Activated CD8-positive, alpha-beta memory T cell treated with anti-CD3 and anti-CD28 coated beads, Interleukin-2, amount 10 ng/mL, durations not matched to agents 7 days and 5 days (primary cell): ENCODE measurements at regions not wholly inside any gene's neighbourhood (a gene's known extent, or its start where the extent isn't known, plus 50 kb on each side); places are given as distances from the start of the nearest gene placed in this dataset.
A peak's percentile ranks its signal among the peaks of the same experiment; 100 is the strongest.

Experiments used
- ATAC-seq: fragments of 150-1000 bp; cut with Tn5 transposase; one replicate; pipeline ENCODE4 v1.10.0; 2021; ENCODE audit warnings: moderate library complexity
- CTCF ChIA-PET: fragments of 350-600 bp; sonication (Branson Sonifier 250); formaldehyde crosslinking; loops from one replicate; lab custom pipeline; 2021; ENCODE audit warnings: antibody characterized with exemption; lab: Charles Lee
- DNase-seq: peaks from one replicate; pipeline ENCODE4 v3.0.0-alpha.2; 2020
- H3K27ac Mint-ChIP-seq: one replicate; pipeline ENCODE4 v1.8.0; 2021; ENCODE audit warnings: mild to moderate bottlenecking, mixed read lengths
- H3K27me3 Mint-ChIP-seq: one replicate; pipeline ENCODE4 v1.8.0; 2021; ENCODE audit warnings: mixed read lengths
- H3K36me3 Mint-ChIP-seq: one replicate; pipeline ENCODE4 v1.8.0; 2021; ENCODE audit warnings: mild to moderate bottlenecking, mixed read lengths
- H3K4me1 Mint-ChIP-seq: one replicate; pipeline ENCODE4 v1.8.0; 2021; ENCODE audit warnings: mixed read lengths
- H3K4me3 Mint-ChIP-seq: one replicate; pipeline ENCODE4 v1.8.0; 2021; ENCODE audit warnings: mild to moderate bottlenecking, moderate library complexity, mixed read lengths
- H3K9me3 Mint-ChIP-seq: one replicate; pipeline ENCODE4 v1.8.0; 2022; ENCODE audit warnings: low read depth, mixed read lengths

DNA sequence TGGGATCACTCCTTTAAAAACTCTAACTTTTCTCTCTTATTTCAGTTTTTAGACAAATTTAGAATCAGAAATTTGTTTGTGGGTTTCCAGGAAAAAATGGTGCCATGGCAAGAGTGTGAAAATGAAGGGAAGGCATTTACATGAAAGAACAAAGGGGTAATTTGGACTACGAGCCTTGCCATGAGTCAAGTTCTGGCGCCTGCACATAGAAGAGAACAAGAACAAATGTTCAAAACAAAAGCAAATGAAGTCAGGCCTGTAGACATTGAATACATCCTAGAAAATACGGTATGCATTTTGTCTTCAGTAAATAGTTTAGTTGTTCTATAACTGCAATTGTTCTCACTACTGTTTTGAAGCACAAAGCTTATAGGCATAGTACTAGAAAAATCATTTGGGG lies 1390.5 kb downstream of the EFNB2 start:
- H3K36me3 Mint-ChIP-seq = no peaks in the 10 kb centered on the region
- peaks cover 6% of the 10 kb centered on the region for H3K4me1 Mint-ChIP-seq
- H3K27ac Mint-ChIP-seq = no peak overlapping the region
- DNase-seq = no peak
- no peak overlapping the region for H3K4me3 Mint-ChIP-seq
- CTCF ChIA-PET = no interaction called here
- no peak for ATAC-seq
- no peaks in the 10 kb centered on the region for H3K9me3 Mint-ChIP-seq
- H3K27me3 Mint-ChIP-seq = no peaks in the 10 kb centered on the region

DNA sequence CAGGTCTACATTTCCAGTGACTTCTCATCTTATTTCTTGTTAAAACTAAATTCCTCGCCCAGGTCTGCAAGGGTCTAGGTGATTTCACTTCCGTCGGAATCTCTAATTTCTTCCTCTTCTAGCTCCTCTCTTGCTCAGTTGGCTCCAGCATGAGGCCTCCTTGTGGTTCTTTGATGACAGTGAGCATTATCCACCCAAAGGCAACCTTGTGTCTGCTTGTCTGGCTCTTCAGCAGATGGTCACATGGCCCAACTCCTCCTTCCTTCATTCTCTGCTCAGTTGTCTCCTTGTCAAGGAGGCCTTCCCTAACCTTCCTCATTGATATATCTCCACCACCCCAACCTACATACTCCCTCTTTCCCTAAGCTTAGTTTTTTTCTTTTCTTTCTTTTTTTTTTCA lies 1391.4 kb downstream of the EFNB2 start:
- H3K9me3 Mint-ChIP-seq = no peaks in the 10 kb centered on the region

DNA sequence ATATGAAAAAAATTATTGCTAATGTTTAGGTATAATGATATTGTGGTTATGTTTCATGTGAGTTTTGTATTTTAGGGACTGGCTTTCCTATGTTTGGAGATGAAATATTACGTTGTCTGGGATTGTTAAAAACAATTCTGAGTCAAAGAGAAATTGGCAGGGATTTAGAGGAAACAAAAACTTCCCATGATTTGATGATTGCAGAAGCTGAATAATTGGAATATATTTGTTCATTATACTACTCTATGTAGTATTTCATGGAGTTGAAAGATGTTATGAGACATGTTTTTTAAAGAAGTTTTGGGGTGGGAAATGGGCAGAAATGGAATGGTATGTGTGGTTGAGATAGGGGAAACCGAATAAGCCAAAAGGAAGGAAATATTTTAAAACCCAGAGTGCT lies 1392.9 kb downstream of the EFNB2 start:
- ATAC-seq (no peak), DNase-seq (no peak)
- no peaks in the 10 kb centered on the region for H3K9me3 Mint-ChIP-seq
- H3K27ac Mint-ChIP-seq = no peak overlapping the region
- H3K4me3 Mint-ChIP-seq = no peak overlapping the region
- H3K27me3 Mint-ChIP-seq = no peaks in the 10 kb centered on the region
- peaks cover 15% of the 10 kb centered on the region for H3K4me1 Mint-ChIP-seq
- CTCF ChIA-PET = no interaction called here
- H3K36me3 Mint-ChIP-seq = peaks cover 3% of the 10 kb centered on the region

More for the DNA sequence above, 1391.4 kb downstream of the EFNB2 start:
- H3K4me3 Mint-ChIP-seq = no peak overlapping the region
- H3K27ac Mint-ChIP-seq = no peak overlapping the region
- no peaks in the 10 kb centered on the region for H3K27me3 Mint-ChIP-seq
- peaks cover 2% of the 10 kb centered on the region for H3K36me3 Mint-ChIP-seq
- peaks cover 13% of the 10 kb centered on the region for H3K4me1 Mint-ChIP-seq
- CTCF ChIA-PET = no interaction called here
- DNase-seq = no peak
- no peak for ATAC-seq

DNA sequence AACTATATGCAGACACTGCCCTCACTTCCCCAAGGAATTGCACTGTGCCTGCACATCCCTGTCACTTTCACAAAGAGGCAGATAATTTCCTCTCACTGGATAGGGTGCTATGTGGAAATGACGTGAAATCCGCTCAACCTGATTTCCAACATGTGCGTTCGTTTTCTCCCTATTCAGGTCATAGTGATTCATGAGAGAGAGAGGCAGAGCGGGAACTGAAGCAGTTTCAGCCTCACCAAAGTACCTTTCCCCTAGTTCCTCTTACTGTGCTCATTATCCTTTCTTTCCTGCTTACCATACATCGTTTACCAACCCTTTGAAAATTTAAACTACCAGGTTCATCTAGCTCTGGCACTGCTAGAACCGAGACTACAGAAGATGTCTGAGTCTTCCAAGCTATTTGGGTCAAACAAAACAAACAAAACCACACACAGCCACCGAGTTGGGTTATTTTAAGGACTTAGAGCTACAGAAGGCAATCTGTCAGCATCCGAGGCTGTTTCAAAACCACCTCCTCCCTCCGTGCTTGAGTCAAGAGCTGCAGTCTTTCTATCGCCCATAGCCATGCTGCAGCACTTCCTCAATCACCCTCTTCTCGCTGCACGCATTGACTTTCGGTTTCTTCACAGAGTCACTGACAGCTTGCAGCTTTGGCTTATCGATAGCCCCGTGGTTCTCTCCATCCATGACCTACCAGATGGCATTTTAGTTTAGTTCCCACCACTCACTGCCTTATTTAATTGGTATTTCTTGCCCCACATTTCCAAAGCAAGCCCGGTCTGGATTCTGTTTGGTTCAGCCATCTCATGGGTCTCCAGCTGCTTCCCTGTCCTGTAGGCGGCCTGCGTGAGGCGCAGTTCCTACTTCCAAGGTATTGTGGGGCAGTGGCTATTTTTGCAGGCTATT lies 1395.8 kb downstream of the EFNB2 start:
- Mint-ChIP-seq H3K4me3 (peak overlapping the region; percentile 89), H3K36me3 (peaks cover 3% of the 10 kb centered on the region), H3K4me1 (peaks cover 15% of the 10 kb centered on the region), H3K9me3 (no peaks in the 10 kb centered on the region), H3K27me3 (no peaks in the 10 kb centered on the region), H3K27ac (peak overlapping the region; percentile 96)
- DNase-seq (peak; percentile 83), ATAC-seq (peak; percentile 98)
- CTCF ChIA-PET = interaction anchor here (0.8 to 1.4 kb wide), 2 partner anchors 10 to 1395 kb away, joined by 3 to 5 read pairs; partner anchors contain the start of gene EFNB2

DNA sequence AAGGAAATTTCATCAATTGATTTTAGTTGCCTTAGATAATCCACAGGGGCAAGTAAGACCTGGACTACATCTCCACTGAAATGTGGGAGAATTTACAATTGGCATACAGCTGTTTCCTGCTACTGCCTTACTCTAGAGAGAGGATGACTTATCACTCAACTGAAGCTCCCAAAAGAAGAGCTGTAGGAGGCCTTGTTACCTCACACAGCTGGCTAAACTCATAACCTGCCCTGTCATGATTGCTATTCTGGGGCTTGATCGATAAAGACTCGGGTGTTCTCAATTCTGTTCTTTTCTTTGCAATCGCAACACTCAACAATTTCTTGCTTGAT lies 1396.4 kb downstream of the EFNB2 start:
- CTCF ChIA-PET = interaction anchor here (0.8 to 1.4 kb wide), 2 partner anchors 9 to 1396 kb away, joined by 3 to 5 read pairs; partner anchors contain the start of gene EFNB2
- ATAC-seq (no peak), DNase-seq (no peak)
- Mint-ChIP-seq H3K4me1 (peaks cover 15% of the 10 kb centered on the region), H3K9me3 (no peaks in the 10 kb centered on the region), H3K27me3 (no peaks in the 10 kb centered on the region), H3K27ac (peak overlapping the region; percentile 96), H3K4me3 (peak overlapping the region; percentile 89), H3K36me3 (peaks cover 3% of the 10 kb centered on the region)

DNA sequence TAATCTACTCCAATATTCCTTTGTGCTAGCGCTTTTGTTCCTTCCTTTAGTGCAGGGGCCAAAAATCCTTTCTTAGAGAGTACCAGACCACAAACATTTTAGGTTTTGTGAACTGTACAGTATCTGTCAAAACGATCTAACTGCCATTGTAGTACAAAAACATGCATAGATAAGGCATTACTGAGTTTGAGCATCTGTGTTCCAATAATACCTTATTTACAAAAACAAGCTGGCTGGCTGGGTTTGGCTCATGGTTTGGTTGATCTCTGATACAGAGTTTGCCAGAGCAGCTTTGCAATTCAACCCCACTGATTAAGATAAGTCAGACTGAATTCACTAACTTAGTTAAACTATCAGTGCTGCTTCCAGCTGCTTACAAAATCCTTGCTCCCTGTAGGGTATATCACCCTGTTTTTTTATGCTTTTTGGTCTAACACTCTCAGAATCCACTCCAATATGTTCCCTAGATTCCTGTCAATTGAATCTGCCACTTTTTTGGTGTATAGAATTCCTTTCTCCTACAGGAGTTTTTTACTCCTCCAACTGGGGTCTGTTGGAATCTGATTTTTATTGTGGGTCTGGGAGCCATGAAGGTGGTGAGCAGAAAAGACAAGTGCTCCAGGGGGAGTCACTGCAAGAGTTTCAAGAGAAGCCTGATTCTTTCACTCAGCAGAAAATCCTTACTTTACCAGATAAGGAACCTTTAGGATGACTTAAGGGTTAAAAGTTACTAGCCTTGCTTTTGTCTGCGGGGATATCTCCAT lies 1399.4 kb downstream of the EFNB2 start:
- Mint-ChIP-seq H3K4me1 (peaks cover 15% of the 10 kb centered on the region), H3K27ac (no peak overlapping the region), H3K9me3 (no peaks in the 10 kb centered on the region), H3K4me3 (no peak overlapping the region), H3K27me3 (no peaks in the 10 kb centered on the region), H3K36me3 (peaks cover 3% of the 10 kb centered on the region)
- DNase-seq (no peak), ATAC-seq (no peak)
- CTCF ChIA-PET = no interaction called here

DNA sequence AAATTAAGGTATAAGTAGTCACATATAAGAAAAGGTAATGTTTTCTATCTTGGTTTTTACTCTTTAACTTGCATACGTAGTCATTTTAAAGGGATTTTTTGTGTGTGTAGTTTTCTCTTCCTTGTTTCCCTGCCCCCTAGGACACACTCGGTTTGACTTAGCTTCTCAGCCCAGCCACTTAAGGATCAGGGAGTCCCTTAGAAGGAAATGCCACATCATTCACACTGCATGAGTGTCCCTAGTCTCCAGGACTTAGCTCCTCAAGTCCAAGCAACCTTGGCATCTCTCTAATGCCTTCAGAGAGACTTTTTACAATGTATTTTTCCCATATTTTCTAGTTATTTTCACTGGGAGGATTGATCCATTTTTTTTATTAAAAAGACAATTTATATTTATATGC lies 1407.7 kb downstream of the EFNB2 start:
- Mint-ChIP-seq H3K4me1 (no peaks in the 10 kb centered on the region), H3K9me3 (no peaks in the 10 kb centered on the region), H3K27me3 (peaks cover 2% of the 10 kb centered on the region), H3K4me3 (no peak overlapping the region), H3K36me3 (no peaks in the 10 kb centered on the region), H3K27ac (no peak overlapping the region)
- CTCF ChIA-PET = no interaction called here
- DNase-seq (no peak), ATAC-seq (no peak)

DNA sequence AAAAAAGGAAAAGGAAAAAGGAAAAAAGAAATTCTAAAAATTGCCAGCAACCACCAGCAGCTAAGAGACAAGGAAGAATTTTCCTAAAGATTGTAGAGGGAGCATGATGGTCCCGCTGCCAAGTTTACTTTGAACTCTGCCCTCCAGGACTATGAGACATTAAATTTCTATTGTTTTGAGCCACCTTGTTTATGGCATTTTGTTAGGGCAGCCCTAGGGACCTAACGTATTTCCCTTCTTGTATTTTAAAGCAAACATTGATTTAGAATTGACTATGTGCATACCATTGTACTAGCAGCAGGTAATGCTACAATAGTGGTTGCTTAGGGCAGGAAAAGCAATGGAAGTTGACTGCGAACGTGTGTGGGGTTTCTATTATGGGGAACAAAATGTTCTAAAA lies 1414.2 kb downstream of the EFNB2 start:
- H3K4me3 Mint-ChIP-seq = no peak overlapping the region
- CTCF ChIA-PET = no interaction called here
- no peaks in the 10 kb centered on the region for H3K9me3 Mint-ChIP-seq
- H3K36me3 Mint-ChIP-seq = no peaks in the 10 kb centered on the region
- H3K27ac Mint-ChIP-seq = no peak overlapping the region
- ATAC-seq (no peak), DNase-seq (no peak)
- H3K4me1 Mint-ChIP-seq = no peaks in the 10 kb centered on the region
- no peaks in the 10 kb centered on the region for H3K27me3 Mint-ChIP-seq

DNA sequence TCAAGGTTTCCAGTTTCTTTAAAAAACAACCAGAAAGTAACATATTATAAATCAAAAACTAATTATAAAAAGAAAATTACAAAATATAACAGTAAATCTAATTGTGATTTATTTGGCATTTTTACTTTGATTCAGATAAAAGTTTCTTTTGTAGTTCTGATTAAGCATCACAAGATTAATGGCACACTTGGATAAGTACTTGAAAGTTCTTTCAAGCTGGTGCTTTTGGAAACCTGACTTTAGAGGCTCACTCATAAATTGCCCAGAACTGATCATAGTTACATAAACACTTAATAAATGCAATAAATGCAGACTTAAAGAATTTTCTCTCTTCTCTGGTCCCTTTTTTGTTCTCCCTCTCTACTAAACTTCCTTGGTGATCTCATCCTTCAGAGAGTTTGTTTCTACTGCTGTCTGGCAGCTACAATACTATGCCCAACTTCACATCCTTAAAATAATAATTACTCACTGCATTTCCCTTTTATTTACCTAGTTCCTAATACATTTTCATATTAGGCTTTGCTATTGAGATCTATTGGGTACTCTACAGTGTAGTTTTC lies 1417.0 kb downstream of the EFNB2 start:
- H3K4me1 Mint-ChIP-seq = no peaks in the 10 kb centered on the region
- CTCF ChIA-PET = no interaction called here

DNA sequence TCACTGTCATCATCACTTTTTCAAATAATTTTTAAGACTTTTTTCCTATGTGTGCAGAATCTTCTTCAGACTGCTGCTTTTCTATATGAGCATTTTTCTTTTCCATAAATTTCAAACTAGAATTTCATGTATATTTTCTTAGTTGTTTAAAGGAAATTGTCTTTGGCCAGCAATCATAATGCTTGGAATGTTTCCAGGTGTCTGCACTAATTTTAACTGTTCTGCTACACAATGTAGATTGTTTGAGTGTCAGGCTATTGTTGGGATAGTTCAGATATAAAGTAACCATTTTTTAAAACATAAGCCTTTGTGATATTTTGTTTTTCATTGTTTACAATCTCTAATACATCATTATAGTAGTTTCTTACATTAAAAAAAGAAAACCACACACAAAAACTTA lies 1418.5 kb downstream of the EFNB2 start:
- CTCF ChIA-PET = no interaction called here
- Mint-ChIP-seq H3K4me1 (no peaks in the 10 kb centered on the region), H3K36me3 (no peaks in the 10 kb centered on the region), H3K9me3 (no peaks in the 10 kb centered on the region), H3K27me3 (no peaks in the 10 kb centered on the region), H3K4me3 (no peak overlapping the region), H3K27ac (no peak overlapping the region)
- no peak for ATAC-seq
- DNase-seq = no peak

More for the DNA sequence above, 1417.0 kb downstream of the EFNB2 start:
- H3K9me3 Mint-ChIP-seq = no peaks in the 10 kb centered on the region
- DNase-seq = no peak
- H3K4me3 Mint-ChIP-seq = no peak overlapping the region
- no peak for ATAC-seq
- no peak overlapping the region for H3K27ac Mint-ChIP-seq
- H3K36me3 Mint-ChIP-seq = no peaks in the 10 kb centered on the region
- no peaks in the 10 kb centered on the region for H3K27me3 Mint-ChIP-seq

DNA sequence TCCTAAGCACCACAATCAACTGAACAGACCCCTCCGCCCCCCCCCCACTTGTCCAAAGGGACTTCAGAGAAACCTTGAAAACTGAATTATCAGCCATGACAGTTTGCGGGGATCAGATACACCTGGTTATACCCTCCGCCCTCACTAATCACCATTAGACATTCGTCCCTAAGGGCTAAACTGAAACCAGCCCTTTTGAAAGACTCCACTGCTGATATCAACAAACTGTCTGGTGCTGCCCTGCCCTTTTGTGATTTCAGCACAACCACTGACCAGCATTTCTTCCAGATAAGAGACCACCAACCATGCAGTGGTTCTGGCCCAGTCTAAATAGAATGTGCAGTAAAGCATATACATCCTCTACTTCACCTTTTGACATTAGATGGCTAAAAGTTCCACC lies 1422.9 kb downstream of the EFNB2 start:
- no peaks in the 10 kb centered on the region for H3K36me3 Mint-ChIP-seq
- H3K27ac Mint-ChIP-seq = no peak overlapping the region
- CTCF ChIA-PET = no interaction called here
- no peaks in the 10 kb centered on the region for H3K27me3 Mint-ChIP-seq
- H3K4me3 Mint-ChIP-seq = no peak overlapping the region
- no peaks in the 10 kb centered on the region for H3K4me1 Mint-ChIP-seq
- ATAC-seq (no peak), DNase-seq (no peak)
- H3K9me3 Mint-ChIP-seq = no peaks in the 10 kb centered on the region

DNA sequence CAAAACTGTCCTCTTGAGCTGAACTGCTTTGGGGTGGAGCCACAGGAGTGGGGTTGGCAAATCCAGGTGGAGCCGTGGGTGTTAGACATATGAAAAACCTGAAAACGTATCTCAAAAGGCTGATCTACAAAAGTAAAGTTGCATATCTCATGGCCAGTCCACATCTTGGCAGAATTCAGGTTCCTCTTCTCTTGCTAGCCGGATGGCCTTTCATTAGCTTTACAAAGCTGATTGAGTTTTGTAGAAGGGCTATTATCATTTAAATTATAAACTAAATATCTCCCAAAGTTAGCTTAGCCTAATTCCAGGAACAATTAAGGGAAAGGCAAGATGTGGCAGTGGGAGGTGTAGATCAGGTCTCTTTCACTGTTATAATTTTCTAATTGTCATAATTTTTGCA lies 1427.7 kb downstream of the EFNB2 start:
- Mint-ChIP-seq H3K4me1 (no peaks in the 10 kb centered on the region), H3K9me3 (no peaks in the 10 kb centered on the region), H3K27ac (no peak overlapping the region), H3K36me3 (no peaks in the 10 kb centered on the region), H3K4me3 (no peak overlapping the region), H3K27me3 (no peaks in the 10 kb centered on the region)
- ATAC-seq (no peak), DNase-seq (no peak)
- CTCF ChIA-PET = no interaction called here

DNA sequence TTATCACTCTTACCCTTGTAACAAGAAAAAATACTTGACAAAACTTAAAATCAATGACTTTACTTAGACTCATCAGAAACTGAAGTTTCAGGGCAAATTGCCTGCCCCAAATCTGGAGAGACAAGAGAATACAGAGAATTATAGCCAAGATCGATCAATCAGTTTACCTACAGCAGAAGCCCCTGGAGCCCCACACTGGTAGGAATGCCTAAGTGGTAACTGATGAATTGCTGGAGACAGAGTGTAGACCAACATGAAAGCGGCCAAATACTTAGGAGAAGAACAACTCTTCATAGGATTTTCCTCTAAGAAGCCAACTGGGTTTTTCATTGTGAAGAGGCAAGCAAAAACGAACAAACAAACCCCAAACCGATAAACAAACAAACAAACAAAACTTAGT lies 1430.0 kb downstream of the EFNB2 start:
- H3K9me3 Mint-ChIP-seq = no peaks in the 10 kb centered on the region
- H3K27me3 Mint-ChIP-seq = no peaks in the 10 kb centered on the region
- H3K36me3 Mint-ChIP-seq = no peaks in the 10 kb centered on the region

More for the DNA sequence above, 1430.0 kb downstream of the EFNB2 start:
- ATAC-seq (no peak), DNase-seq (no peak)
- H3K27ac Mint-ChIP-seq = no peak overlapping the region
- H3K4me1 Mint-ChIP-seq = no peaks in the 10 kb centered on the region
- CTCF ChIA-PET = no interaction called here
- no peak overlapping the region for H3K4me3 Mint-ChIP-seq
